HG02571 (cell line): ENCODE measurements at regions not wholly inside any gene's neighbourhood (a gene's known extent, or its start where the extent isn't known, plus 50 kb on each side); places are given as distances from the start of the nearest gene placed in this dataset.

Experiments used
- ATAC-seq: cut with Tn5 transposase; IDR thresholded peaks from one replicate; pipeline ENCODE4 v1.9.1; 2021; ENCODE audit warnings: mild to moderate bottlenecking, moderate library complexity; ENCODE audit not compliant: unreplicated experiment

- ATAC-seq = no peak
These were observed 197.9 kb upstream of the KLF6 start for GRCh38 chr10:3982746-3983442.

- no peak for ATAC-seq
These were observed 196.3 kb upstream of the KLF6 start for GRCh38 chr10:3981300-3981699.

GRCh38 chr10:3980660-3981059 lies 195.7 kb upstream of the KLF6 start:
- no peak for ATAC-seq

- no peak for ATAC-seq
These were observed 195.1 kb upstream of the KLF6 start for GRCh38 chr10:3980144-3980543.

- ATAC-seq = no peak
These were observed 193.8 kb upstream of the KLF6 start for GRCh38 chr10:3978761-3979160.

- no peak for ATAC-seq
These were observed 193.2 kb upstream of the KLF6 start for GRCh38 chr10:3978174-3978573.

GRCh38 chr10:3977761-3978160 lies 192.8 kb upstream of the KLF6 start:
- no peak for ATAC-seq

- no peak for ATAC-seq
These were observed 191.7 kb upstream of the KLF6 start for GRCh38 chr10:3976718-3977117.

- ATAC-seq = no peak
These were observed 191.2 kb upstream of the KLF6 start for GRCh38 chr10:3976171-3976570.

GRCh38 chr10:3975016-3975415 lies 190.0 kb upstream of the KLF6 start:
- ATAC-seq = no peak

GRCh38 chr10:3972460-3973301 lies 187.7 kb upstream of the KLF6 start:
- ATAC-seq = no peak

- no peak for ATAC-seq
These were observed 186.7 kb upstream of the KLF6 start for GRCh38 chr10:3971713-3972112.

GRCh38 chr10:3969876-3970666 lies 185.1 kb upstream of the KLF6 start:
- no peak for ATAC-seq

GRCh38 chr10:3968727-3969126 lies 183.7 kb upstream of the KLF6 start:
- ATAC-seq = no peak

GRCh38 chr10:3964516-3964915 lies 179.5 kb upstream of the KLF6 start:
- no peak for ATAC-seq

- ATAC-seq = no peak
These were observed 178.2 kb upstream of the KLF6 start for GRCh38 chr10:3963191-3963673.

GRCh38 chr10:3961082-3961481 lies 176.1 kb upstream of the KLF6 start:
- no peak for ATAC-seq

GRCh38 chr10:3960496-3960895 lies 175.5 kb upstream of the KLF6 start:
- no peak for ATAC-seq

GRCh38 chr10:3959370-3960325 lies 174.6 kb upstream of the KLF6 start:
- no peak for ATAC-seq

GRCh38 chr10:3958472-3958996 lies 173.5 kb upstream of the KLF6 start:
- ATAC-seq = no peak
